HepG2 (cell line): ENCODE measurements at regions not wholly inside any gene's neighbourhood (a gene's known extent, or its start where the extent isn't known, plus 50 kb on each side); places are given as distances from the start of the nearest gene placed in this dataset.
A peak's percentile ranks its signal among the peaks of the same experiment; 100 is the strongest.

Experiments used
- ARID3A ChIP-seq: IDR thresholded peaks from 2 replicates; pipeline ENCODE4 v1.6.1; 2012; ENCODE audit warnings: low read depth, low read length, improper control_type of control experiment
- ATF1 ChIP-seq: IDR thresholded peaks from 2 replicates; pipeline ENCODE4 v1.6.1; 2016; ENCODE audit warnings: mild to moderate bottlenecking, control low read depth
- BORCS8-MEF2B ChIP-seq: sonication (generic); formaldehyde crosslinking; IDR thresholded peaks from 2 replicates; pipeline ENCODE4 v1.8.0; 2022; ENCODE audit warnings: mild to moderate bottlenecking, missing genetic modification reagents
- CBFB ChIP-seq: sonication (generic); formaldehyde crosslinking; IDR thresholded peaks from 2 replicates; pipeline ENCODE4 v1.4.0; 2020; ENCODE audit warnings: missing genetic modification reagents
- E2F1 ChIP-seq: sonication (generic); formaldehyde crosslinking; IDR thresholded peaks from 2 replicates; pipeline ENCODE4 v1.5.0; 2020; ENCODE audit warnings: missing genetic modification reagents
- FOXJ3 ChIP-seq: sonication (generic); formaldehyde crosslinking; IDR thresholded peaks from 2 replicates; pipeline ENCODE4 v1.4.0; 2020; ENCODE audit warnings: missing genetic modification reagents, mild to moderate bottlenecking, borderline replicate concordance
- HNRNPH1 ChIP-seq: fragments of 200-400 bp; formaldehyde crosslinking; optimal IDR thresholded peaks from 2 replicates; pipeline ENCODE3; 2017; ENCODE audit warnings: mild to moderate bottlenecking, low read depth, low read length
- ISL2 ChIP-seq: sonication (generic); formaldehyde crosslinking; IDR thresholded peaks from 2 replicates; pipeline ENCODE4 v1.5.0; 2020; ENCODE audit warnings: missing genetic modification reagents
- MATR3 ChIP-seq: sonication (generic); formaldehyde crosslinking; IDR thresholded peaks from 2 replicates; pipeline ENCODE4 v1.4.0; 2020; ENCODE audit warnings: missing genetic modification reagents
- SYNCRIP ChIP-seq: fragments of 200-400 bp; formaldehyde crosslinking; IDR thresholded peaks from 2 replicates; pipeline ENCODE4 v1.6.1; 2018; ENCODE audit warnings: mild to moderate bottlenecking, low read depth, low read length; ENCODE audit not compliant: insufficient read depth
- TBL1XR1 ChIP-seq: fragments of 150-350 bp; IDR thresholded peaks from 2 replicates; pipeline ENCODE4 v1.6.1; 2014; ENCODE audit warnings: borderline replicate concordance, low read length; ENCODE audit not compliant: partially characterized antibody
- TRIM24 ChIP-seq: sonication (generic); formaldehyde crosslinking; IDR thresholded peaks from 2 replicates; pipeline ENCODE4 v1.8.0; 2022; ENCODE audit warnings: mild to moderate bottlenecking, missing genetic modification reagents
- WIZ ChIP-seq: sonication (generic); formaldehyde crosslinking; IDR thresholded peaks from 2 replicates; pipeline ENCODE4 v1.5.1; 2020; ENCODE audit warnings: mild to moderate bottlenecking, missing genetic modification reagents
- ZNF253 ChIP-seq: sonication (generic); formaldehyde crosslinking; IDR thresholded peaks from 2 replicates; pipeline ENCODE4 v1.8.0; 2022; ENCODE audit warnings: mild to moderate bottlenecking, missing genetic modification reagents, borderline replicate concordance
- ZNF275 ChIP-seq: sonication (generic); formaldehyde crosslinking; IDR thresholded peaks from 2 replicates; pipeline ENCODE4 v1.8.0; 2022; ENCODE audit warnings: missing genetic modification reagents, mild to moderate bottlenecking, inconsistent platforms, borderline replicate concordance
- ZNF33A ChIP-seq: sonication (generic); formaldehyde crosslinking; IDR thresholded peaks from 2 replicates; pipeline ENCODE4 v1.5.1; 2020; ENCODE audit warnings: missing genetic modification reagents, mild to moderate bottlenecking, moderate library complexity, borderline replicate concordance
- ZNF367 ChIP-seq: sonication (generic); formaldehyde crosslinking; IDR thresholded peaks from 2 replicates; pipeline ENCODE4 v1.4.0; 2020; ENCODE audit warnings: missing genetic modification reagents, borderline replicate concordance
- ZNF546 ChIP-seq: sonication (generic); formaldehyde crosslinking; conservative IDR thresholded peaks from 2 replicates; pipeline ENCODE4 v1.8.1; 2023; ENCODE audit warnings: mild to moderate bottlenecking, missing genetic modification reagents
- ZNF605 ChIP-seq: sonication (generic); formaldehyde crosslinking; IDR thresholded peaks from 2 replicates; pipeline ENCODE4 v1.8.0; 2022; ENCODE audit warnings: mild to moderate bottlenecking, missing genetic modification reagents
- ZNF670 ChIP-seq: sonication (generic); formaldehyde crosslinking; IDR thresholded peaks from 2 replicates; pipeline ENCODE4 v1.8.0; 2022; ENCODE audit warnings: mild to moderate bottlenecking, missing genetic modification reagents, borderline replicate concordance
- ZNF710 ChIP-seq: sonication (generic); formaldehyde crosslinking; IDR thresholded peaks from 2 replicates; pipeline ENCODE4 v1.5.0; 2020; ENCODE audit warnings: mild to moderate bottlenecking, missing genetic modification reagents, borderline replicate concordance
- ZNF749 ChIP-seq: sonication (generic); formaldehyde crosslinking; IDR thresholded peaks from 2 replicates; pipeline ENCODE4 v1.8.0; 2022; ENCODE audit warnings: mild to moderate bottlenecking, missing genetic modification reagents, moderate library complexity, borderline replicate concordance

- no peak for TF ChIP-seq ZNF275 (CRISPR knock-in tag)
- no peak for TF ChIP-seq ZNF367 (CRISPR knock-in tag)
- no peak for TF ChIP-seq ARID3A
- no peak for TF ChIP-seq ZNF546
- TF ChIP-seq E2F1 (CRISPR knock-in tag), result no peak
- TF ChIP-seq HNRNPH1, result no peak
- TF ChIP-seq ISL2 (CRISPR knock-in tag), result no peak
- no peak for TF ChIP-seq TRIM24 (CRISPR knock-in tag)
- TF ChIP-seq ZNF670, result no peak
- no peak for TF ChIP-seq MATR3 (CRISPR knock-in tag)
- no peak for TF ChIP-seq CBFB (CRISPR knock-in tag)
- no peak for TF ChIP-seq WIZ (CRISPR knock-in tag)
- no peak for TF ChIP-seq ZNF253
- no peak for TF ChIP-seq ZNF33A (CRISPR knock-in tag)
- 0 out of 2 replicates have a peak, but pooled peaks have one; percentile 34 for TF ChIP-seq FOXJ3 (CRISPR knock-in tag)
- TF ChIP-seq ATF1 (CRISPR knock-in tag), result no peak
- TF ChIP-seq SYNCRIP, result no peak
- TF ChIP-seq ZNF710 (CRISPR knock-in tag), result peak; percentile 35; the same call in 1 of the 2 replicates
- no peak for TF ChIP-seq BORCS8-MEF2B
- 0 out of 2 replicates have a peak, but pooled peaks have one; percentile 26 for TF ChIP-seq ZNF605 (CRISPR knock-in tag)
- no peak for TF ChIP-seq ZNF749 (CRISPR knock-in tag)
- no peak for TF ChIP-seq TBL1XR1
Observed at GRCh38 chr2:62413116-62413663, 92.8 kb downstream of the TMEM17 start (continued).
